Ammon's horn (tissue), 1 donor: ENCODE measurements at regions not wholly inside any gene's neighbourhood (a gene's known extent, or its start where the extent isn't known, plus 50 kb on each side); places are given as distances from the start of the nearest gene placed in this dataset.

Experiments
- DNase-seq: peaks from one replicate; pipeline ENCODE4 v3.0.0-alpha.2; 2016; ENCODE audit warnings: low spot score

- DNase-seq = no peak
These were observed 613.4 kb downstream of the AACS start for GRCh38 chr12:125678589-125678993.

GRCh38 chr12:125683748-125684381, 618.6 kb downstream of the AACS start:
- DNase-seq = no peak

- DNase-seq = no peak
These were observed 619.9 kb downstream of the AACS start for GRCh38 chr12:125684968-125685790.

DNA sequence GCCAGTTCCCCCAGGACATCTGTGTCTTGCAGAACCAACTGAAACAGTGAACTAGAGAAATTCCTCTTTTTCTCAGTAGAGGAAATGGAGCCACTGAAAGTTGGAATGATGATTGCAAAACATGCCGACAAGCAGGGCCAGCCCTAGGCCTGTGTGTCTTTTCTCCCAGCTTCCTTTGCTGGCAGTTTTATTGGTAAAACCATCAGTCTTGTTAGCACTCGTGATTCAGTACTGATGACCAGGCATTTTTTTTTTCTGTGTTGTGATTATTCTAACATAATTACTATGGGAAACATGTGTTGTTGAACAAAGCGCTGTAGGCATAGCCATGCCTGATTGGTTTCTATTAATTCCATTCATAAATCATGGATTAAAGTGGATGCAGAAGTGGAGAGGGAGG, 620.7 kb downstream of the AACS start:
- no peak for DNase-seq

DNA sequence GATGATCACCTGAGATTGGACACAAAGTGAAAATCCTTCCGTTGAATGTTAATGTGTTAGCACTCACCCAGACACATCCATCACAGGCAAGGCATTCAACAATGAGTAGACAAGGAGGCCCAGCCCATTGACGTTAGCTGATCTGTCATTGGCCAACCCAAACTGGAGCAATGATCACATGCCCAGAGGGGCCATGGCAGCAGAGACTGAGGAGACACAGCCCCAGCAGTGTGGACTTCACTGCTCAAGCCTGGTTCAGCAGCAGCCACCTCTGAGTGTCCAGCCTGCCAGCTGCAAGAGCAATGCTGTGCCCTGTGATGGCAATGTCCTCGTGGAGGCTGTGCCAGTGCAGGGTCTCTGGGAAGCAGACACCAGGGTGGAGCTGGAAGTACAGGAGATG, 622.2 kb downstream of the AACS start:
- DNase-seq = no peak

- DNase-seq = no peak
These were observed 622.6 kb downstream of the AACS start for GRCh38 chr12:125687820-125688219.

GRCh38 chr12:125688223-125688622, 623.0 kb downstream of the AACS start:
- no peak for DNase-seq

DNA sequence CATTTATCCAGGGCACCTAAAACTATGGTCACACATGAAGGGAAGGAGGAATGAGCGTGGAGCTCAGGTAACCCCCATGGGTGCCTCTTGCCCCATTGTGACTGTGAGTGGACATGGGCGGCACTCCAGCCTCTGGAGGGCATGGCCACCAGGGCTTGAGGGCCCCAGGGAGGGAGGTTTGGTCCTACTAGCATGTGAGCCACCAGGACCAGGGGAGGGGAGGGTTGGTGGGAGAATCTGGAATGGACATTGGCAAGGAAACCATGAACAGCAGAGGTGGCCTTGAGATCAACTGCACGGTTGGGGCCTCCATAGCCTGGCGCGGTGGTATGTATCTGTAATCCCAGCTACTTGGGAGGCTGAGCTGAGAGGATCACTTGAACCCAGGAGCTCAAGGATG, 623.6 kb downstream of the AACS start:
- no peak for DNase-seq

DNA sequence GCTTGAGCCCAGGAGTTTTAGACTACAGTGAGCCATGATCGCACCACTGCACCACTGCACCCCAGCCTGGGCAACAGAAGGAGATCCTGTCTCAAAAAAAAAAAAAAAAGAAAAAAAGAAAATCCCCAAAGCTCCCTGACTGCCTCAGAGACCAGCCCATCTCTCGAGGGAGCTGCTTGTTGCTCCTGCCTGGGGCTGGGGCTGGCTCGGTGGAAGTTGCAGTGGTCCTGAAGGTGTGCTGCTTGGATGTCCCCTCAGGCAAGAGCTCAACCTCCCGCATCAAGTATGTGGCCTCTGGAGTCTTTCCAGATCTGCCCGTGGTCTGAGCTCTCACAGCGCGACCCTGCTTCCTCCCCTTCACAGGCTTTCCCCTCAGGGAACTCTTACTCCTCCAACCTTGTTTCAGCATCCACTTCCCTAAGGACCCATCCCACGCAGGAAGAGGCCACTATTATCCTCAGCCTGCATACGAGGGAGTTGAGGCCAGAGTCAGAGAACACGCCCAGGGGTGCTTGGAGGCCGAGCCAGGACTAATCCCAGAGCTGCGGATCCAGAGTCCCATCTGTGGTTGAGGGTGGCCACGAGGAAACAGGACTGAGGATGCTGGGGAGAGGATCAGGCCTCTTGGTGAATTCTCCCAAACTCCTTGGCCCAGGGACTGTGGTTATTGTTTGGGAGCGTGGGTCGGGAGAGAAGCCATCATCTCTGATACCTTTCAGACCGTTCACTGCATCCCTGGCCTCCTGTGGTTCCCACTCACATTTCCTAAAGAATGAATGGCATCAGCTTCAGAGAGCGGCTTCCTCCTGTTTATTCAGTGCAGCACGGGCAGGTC, 624.6 kb downstream of the AACS start:
- DNase-seq = no peak

DNA sequence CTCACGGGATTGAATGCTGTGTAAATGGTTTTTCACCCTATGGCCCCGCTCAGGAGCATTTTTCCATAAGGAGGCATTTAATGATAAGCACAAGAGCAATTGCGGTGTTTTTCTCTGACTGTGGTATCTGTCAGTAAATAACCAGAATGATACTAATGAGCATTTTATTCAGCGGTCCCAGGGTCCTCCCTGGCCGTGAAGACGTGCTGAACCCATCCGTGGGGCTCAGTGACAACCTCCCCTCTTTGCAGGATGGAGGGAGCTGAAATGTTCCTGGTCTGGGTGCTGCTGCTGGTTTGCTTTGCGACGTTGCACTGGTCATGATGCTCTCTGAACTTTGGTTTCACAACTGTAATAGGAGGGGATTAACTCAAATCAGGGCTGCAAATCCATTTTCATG, 625.6 kb downstream of the AACS start:
- DNase-seq = no peak

- DNase-seq = no peak
These were observed 630.8 kb downstream of the AACS start for GRCh38 chr12:125696054-125696453.

GRCh38 chr12:125704803-125705202, 639.6 kb downstream of the AACS start:
- no peak for DNase-seq

DNA sequence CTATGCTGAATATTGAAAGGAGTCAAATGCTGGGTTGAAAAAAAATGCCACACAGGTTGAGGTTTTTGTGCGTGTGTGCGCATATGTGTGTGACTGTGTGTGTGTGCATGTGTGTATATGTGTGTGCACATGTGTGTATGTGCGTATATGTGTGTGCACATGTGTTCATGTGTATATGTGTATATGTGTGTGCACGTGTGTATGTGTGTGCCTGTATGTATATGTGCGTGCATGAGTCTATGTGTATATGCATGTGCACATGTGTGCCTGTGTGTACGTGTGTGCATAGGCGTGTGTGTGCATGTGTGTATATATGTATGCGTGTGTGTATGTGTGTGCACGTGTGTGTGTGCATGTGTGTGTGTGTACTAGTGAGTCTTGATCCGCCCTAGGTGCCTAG, 655.7 kb downstream of the AACS start:
- DNase-seq = no peak

GRCh38 chr12:125734137-125734536, 668.9 kb downstream of the AACS start:
- DNase-seq = no peak

- DNase-seq = no peak
These were observed 673.0 kb downstream of the AACS start for GRCh38 chr12:125738211-125738610.

- DNase-seq = peak; percentile 72
These were observed 677.2 kb downstream of the AACS start for GRCh38 chr12:125742413-125742812.

DNA sequence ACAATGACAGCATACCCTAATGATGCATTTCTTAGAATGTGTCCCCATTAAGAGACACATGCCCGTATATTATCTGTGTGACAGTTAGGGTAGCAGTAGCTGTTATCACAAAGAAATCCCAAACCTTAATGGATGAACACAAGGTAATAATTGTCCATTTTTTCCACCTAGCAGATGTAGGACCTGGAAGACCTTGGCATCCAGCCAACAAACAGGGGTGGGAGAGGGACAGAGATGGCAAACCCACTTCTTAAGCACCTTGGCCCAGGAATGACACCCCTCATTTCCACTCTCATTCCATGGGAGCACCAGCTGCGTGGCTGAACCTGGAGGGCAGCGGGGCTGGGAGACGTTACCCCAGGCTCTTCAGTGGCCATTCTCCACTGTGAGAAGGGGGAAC, 679.0 kb downstream of the AACS start:
- no peak for DNase-seq

DNA sequence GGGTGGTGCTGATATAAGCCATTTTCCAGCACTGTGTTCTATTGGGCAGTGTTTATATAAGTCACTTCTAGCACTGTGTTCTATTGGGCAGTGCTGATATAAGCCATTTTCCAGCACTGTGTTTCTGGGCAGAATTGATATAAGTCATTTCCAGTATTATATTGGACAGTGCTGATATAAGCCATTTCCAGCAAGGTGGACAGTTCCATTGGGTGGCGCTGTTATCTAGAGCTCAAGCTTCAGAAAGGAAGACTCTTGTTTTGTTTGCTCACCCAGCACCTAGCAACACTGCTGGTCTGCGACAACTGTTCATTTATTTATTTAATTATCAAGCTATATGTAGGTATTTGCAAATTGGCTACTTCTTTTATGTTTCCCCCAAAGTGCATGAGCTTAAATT, 690.3 kb downstream of the AACS start:
- no peak for DNase-seq

DNA sequence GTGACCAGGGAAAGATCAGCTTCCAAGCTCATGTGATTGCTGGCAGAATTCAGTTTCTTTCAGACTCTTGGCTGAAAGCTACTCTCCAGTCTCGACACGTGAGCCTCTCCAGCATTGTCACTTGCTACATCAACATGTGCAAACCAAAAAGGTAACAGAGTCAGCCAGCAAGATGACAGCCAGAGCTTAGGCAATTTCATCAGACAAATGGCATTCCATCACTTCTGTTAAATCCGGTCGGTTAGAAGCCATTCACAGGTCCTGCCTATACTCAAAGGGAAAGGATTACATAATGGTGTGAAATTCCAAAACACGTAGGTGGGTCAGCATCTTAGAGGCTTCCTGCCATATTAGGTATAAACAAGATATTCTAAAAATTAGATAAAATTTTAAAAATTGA, 700.9 kb downstream of the AACS start:
- no peak for DNase-seq

GRCh38 chr12:125772403-125772802, 707.2 kb downstream of the AACS start:
- no peak for DNase-seq

GRCh38 chr12:125773033-125773640, 707.9 kb downstream of the AACS start:
- DNase-seq = peak; percentile 16

DNA sequence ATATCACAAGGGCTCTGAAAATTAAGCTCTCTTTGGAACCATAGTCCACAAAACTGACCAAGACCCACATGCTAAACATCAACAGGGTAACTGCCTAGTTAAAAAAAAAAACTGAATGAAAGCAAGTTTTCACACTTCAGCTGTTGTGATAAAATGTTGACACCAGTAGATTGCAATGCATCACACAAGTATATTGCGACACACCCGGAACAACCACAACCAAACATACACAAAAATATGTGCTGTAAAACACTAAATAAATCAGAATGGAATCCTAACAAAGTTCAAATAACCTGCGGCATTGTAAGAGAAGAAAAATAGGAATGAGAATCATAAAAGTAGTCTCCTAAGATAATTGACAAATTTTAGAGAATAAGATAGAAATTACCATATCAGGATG, 710.3 kb downstream of the AACS start:
- no peak for DNase-seq
